ENCODE measurements at regions not wholly inside any gene's neighbourhood (a gene's known extent, or its start where the extent isn't known, plus 50 kb on each side); places are given as distances from the start of the nearest gene placed in this dataset.

- TF ChIP-seq SNAI2 (CRISPR knock-in tag; IDR thresholded peaks at IDR 0.05) (no peak), ZFP30 (CRISPR knock-in tag; IDR thresholded peaks at IDR 0.05) (no peak), CSRNP3 (CRISPR knock-in tag; IDR thresholded peaks at IDR 0.05) (no peak)
Measured at GRCh38 chr4:58515226-58515625, 1405.0 kb upstream of the IGFBP7 start.

Data from SK-N-SH treated with all-trans-retinoic acid at 6 μM for 48 hours (cell line).